ENCODE measurements at regions not wholly inside any gene's neighbourhood (a gene's known extent, or its start where the extent isn't known, plus 50 kb on each side); places are given as distances from the start of the nearest gene placed in this dataset.

DNA sequence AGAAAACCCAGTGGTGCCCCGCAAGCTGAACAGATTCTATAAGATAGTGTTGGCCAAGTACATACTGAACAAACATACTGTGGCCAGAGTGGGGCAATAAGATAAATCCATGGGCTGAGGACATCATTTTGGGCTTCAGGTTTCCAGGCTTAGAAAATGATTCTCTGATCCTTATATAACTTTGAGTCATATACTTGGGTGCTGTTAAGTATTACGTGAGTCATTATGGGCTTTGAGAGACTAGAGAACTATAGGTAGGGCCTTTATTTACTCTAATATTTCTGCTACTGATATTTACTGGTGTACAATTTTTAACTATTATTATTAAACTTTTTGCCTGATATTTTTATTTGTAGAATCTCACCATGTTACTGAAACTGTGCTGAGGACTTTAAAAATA, 586.1 kb downstream of the CENPC start:
- ATAC-seq: no peak
- Histone ChIP-seq H3K36me3 (no peaks in the 10 kb centered on the region), H3K27me3 (no peaks in the 10 kb centered on the region), H3K27ac (no peak overlapping the region), H3K4me3 (no peak overlapping the region), H3K9me3 (peaks cover 0 to 3% of the 10 kb centered on the region in 2 donors), H3K4me1 (no peaks in the 10 kb centered on the region)
- intact Hi-C loops (cut with DNase I): no loop called here
- DNase-seq: no peak
- TF ChIP-seq CTCF (IDR thresholded peaks at IDR 0.05): no peak

DNA sequence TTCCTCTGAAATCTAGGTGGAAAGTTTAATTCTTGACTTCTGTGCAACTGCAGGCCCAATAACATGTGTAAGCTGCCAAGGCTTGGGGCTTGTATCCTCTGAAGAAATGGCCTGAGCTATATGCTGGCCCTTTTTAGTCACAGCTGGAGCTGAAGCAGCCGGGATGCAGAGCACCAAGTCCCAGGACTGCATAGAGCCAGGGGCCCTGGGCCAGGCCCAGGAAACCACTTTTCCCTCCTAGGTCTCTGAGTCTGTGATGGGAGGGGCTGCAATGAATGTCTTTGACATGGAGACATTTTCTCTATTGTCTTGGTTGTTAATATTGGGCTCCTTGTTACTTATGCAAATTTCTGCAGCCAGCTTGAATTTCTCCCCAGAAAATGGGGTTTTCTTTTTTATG, 588.5 kb downstream of the CENPC start:
- DNase-seq: peak in 1 of 4 donors; percentile 31
- Histone ChIP-seq H3K27me3 (no peaks in the 10 kb centered on the region), H3K9me3 (peaks cover 0 to 3% of the 10 kb centered on the region in 2 donors), H3K27ac (no peak overlapping the region), H3K36me3 (no peaks in the 10 kb centered on the region), H3K4me1 (no peaks in the 10 kb centered on the region), H3K4me3 (no peak overlapping the region)
- ATAC-seq: no peak
- intact Hi-C loops (cut with DNase I): no loop called here
- TF ChIP-seq CTCF (IDR thresholded peaks at IDR 0.05): no peak

DNA sequence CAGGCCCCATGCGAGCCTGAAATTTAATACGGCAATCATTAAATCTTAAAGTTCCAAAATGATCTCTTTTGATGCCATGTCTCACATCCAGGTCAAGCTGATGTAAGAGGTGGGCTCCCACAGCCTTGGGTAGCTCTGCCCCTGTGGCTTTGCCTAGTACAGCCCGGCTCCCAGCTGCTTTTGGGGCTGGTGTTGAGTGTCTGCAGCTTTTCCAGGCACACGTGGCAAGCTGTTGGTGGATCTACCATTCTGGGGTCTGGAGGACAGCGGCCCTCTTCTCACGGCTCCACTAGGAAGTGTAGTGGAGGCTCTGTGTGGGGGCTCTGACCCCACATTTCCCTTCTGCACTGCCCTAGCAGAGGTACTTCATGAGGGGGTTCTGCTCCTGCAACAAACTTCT, 588.9 kb downstream of the CENPC start:
- no peaks in the 10 kb centered on the region for H3K4me1 ChIP-seq
- peaks cover 0 to 3% of the 10 kb centered on the region in 2 donors for H3K9me3 ChIP-seq
- no peak overlapping the region for H3K27ac ChIP-seq
- no peaks in the 10 kb centered on the region for H3K36me3 ChIP-seq
- intact Hi-C loops (cut with DNase I): no loop called here
- H3K27me3 ChIP-seq: no peaks in the 10 kb centered on the region
- H3K4me3 ChIP-seq: no peak overlapping the region
- DNase-seq: peak in 1 of 4 donors; percentile 45
- TF ChIP-seq CTCF (IDR thresholded peaks at IDR 0.05): no peak
- no peak for ATAC-seq

DNA sequence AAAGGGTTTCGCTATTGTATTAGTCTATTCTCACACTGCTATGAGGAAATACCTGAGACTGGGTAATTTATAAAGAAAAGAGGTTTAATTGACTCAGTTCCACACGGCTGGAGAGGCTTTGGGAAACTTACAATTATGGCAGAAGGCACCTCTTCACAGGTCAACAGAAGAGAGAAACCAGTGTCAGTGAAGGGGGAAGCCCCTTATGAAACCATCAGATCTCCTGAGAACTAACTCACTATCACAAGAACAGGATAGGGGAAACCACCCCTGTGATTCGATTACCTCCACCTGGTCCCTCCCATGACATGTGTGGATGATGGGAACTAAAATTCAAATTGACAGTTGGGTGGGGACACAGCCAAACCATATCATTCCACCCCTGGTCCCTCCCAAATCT, 589.5 kb downstream of the CENPC start:
- Histone ChIP-seq H3K27ac (no peak overlapping the region), H3K36me3 (no peaks in the 10 kb centered on the region), H3K27me3 (no peaks in the 10 kb centered on the region), H3K9me3 (peaks cover 0 to 3% of the 10 kb centered on the region in 2 donors), H3K4me3 (no peak overlapping the region), H3K4me1 (no peaks in the 10 kb centered on the region)
- DNase-seq: no peak
- no peak for TF ChIP-seq CTCF (IDR thresholded peaks at IDR 0.05)
- ATAC-seq: no peak
- intact Hi-C loops (cut with DNase I): no loop called here

DNA sequence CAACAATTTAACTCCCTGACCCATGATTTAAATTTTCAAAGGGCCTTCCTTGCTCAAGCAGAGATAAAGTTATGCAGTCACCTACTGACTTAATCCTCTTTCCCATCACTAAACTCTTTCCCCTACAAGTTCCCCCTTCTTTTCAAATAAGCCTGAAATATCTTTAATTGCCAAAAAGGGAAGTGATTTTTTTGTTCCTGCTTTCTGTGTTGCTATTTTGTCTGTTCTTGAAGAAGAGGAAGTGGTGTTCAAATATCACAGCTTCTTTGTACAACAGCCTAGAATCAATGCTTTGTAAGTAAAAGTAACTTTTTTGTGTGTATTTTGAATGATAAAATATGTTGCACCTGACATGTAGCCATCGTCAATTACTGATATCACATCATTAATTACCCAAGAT, 595.9 kb downstream of the CENPC start:
- Histone ChIP-seq H3K27me3 (no peaks in the 10 kb centered on the region), H3K9me3 (no peaks in the 10 kb centered on the region), H3K36me3 (no peaks in the 10 kb centered on the region), H3K4me1 (no peaks in the 10 kb centered on the region), H3K27ac (no peak overlapping the region), H3K4me3 (no peak overlapping the region)
- no peak for ATAC-seq
- intact Hi-C loops (cut with DNase I): no loop called here
- DNase-seq: no peak
- TF ChIP-seq CTCF (IDR thresholded peaks at IDR 0.05): no peak
